Activated T-helper 2 cell treated with anti-CD3 and anti-CD28 coated beads, Interferon-gamma antibody, Interleukin-2, Interleukin-4, amounts not matched to agents 10 μg/mL and 5 μg/mL and 100 μg/mL, durations not matched to agents 14 hours and 24 hours and 36 hours (primary cell): ENCODE measurements at regions not wholly inside any gene's neighbourhood (a gene's known extent, or its start where the extent isn't known, plus 50 kb on each side); places are given as distances from the start of the nearest gene placed in this dataset.
"Not testable (repeated sequence)": the region's sequence is repeated elsewhere in the genome, so short reads cannot be mapped to it uniquely, and the experiment has no call there.

ENCODE experiments used
- DNase-seq: peaks from one replicate; pipeline ENCODE4 v3.0.0; 2021; ENCODE audit warnings: low spot score
- H3K27ac Mint-ChIP-seq: one replicate; pipeline ENCODE4 v1.8.0; 2021; ENCODE audit warnings: mixed read lengths
- H3K27me3 Mint-ChIP-seq: one replicate; pipeline ENCODE4 v1.8.0; 2021; ENCODE audit warnings: low read depth, mixed read lengths
- H3K36me3 Mint-ChIP-seq: one replicate; pipeline ENCODE4 v1.8.0; 2021; ENCODE audit warnings: low read depth, mixed read lengths
- H3K4me1 Mint-ChIP-seq: one replicate; pipeline ENCODE4 v1.8.0; 2021; ENCODE audit warnings: low read depth, mixed read lengths
- H3K4me3 Mint-ChIP-seq: one replicate; pipeline ENCODE4 v1.8.0; 2021; ENCODE audit warnings: low read depth, mild to moderate bottlenecking, moderate library complexity, mixed read lengths
- H3K9me3 Mint-ChIP-seq: one replicate; pipeline ENCODE4 v1.8.0; 2021; ENCODE audit warnings: mixed read lengths
- intact Hi-C: fragments of 100-400 bp; cut with micrococcal nuclease; formaldehyde crosslinking; loops from one replicate; pipeline ENCODE4 v1.15.1; 2023

- H3K27me3 Mint-ChIP-seq, result peaks cover 17% of the 10 kb centered on the region
- H3K9me3 Mint-ChIP-seq, result no peaks in the 10 kb centered on the region
- intact Hi-C loops, result no loop called here
- DNase-seq, result no peak
- no peak overlapping the region for H3K4me3 Mint-ChIP-seq
- H3K4me1 Mint-ChIP-seq, result no peaks in the 10 kb centered on the region
- H3K36me3 Mint-ChIP-seq, result no peaks in the 10 kb centered on the region
- no peak overlapping the region for H3K27ac Mint-ChIP-seq
Measured at GRCh38 chr1:60880202-60880601, 202.2 kb upstream of the NFIA start.

- no peak overlapping the region for H3K4me3 Mint-ChIP-seq
- H3K27ac Mint-ChIP-seq, result no peak overlapping the region
- H3K4me1 Mint-ChIP-seq, result no peaks in the 10 kb centered on the region
- DNase-seq, result no peak
- intact Hi-C loops, result no loop called here
- H3K9me3 Mint-ChIP-seq, result no peaks in the 10 kb centered on the region
- no peaks in the 10 kb centered on the region for H3K36me3 Mint-ChIP-seq
- H3K27me3 Mint-ChIP-seq, result peaks cover 12% of the 10 kb centered on the region
Measured at GRCh38 chr1:60878323-60878722, 204.0 kb upstream of the NFIA start.

GRCh38 chr1:60877376-60877775 is 205.0 kb upstream of the NFIA start:
- no peaks in the 10 kb centered on the region for H3K9me3 Mint-ChIP-seq
- no peaks in the 10 kb centered on the region for H3K36me3 Mint-ChIP-seq
- no peaks in the 10 kb centered on the region for H3K4me1 Mint-ChIP-seq
- H3K27ac Mint-ChIP-seq, result no peak overlapping the region
- DNase-seq, result no peak
- H3K4me3 Mint-ChIP-seq, result no peak overlapping the region
- intact Hi-C loops, result no loop called here
- H3K27me3 Mint-ChIP-seq, result peaks cover 12% of the 10 kb centered on the region

- Mint-ChIP-seq H3K9me3 (no peaks in the 10 kb centered on the region), H3K27me3 (peaks cover 12% of the 10 kb centered on the region), H3K4me3 (no peak overlapping the region), H3K27ac (no peak overlapping the region), H3K36me3 (no peaks in the 10 kb centered on the region), H3K4me1 (no peaks in the 10 kb centered on the region)
- intact Hi-C loops, result no loop called here
- no peak for DNase-seq
Measured at GRCh38 chr1:60876952-60877351, 205.4 kb upstream of the NFIA start.

- Mint-ChIP-seq H3K4me1 (no peaks in the 10 kb centered on the region), H3K27me3 (peaks cover 12% of the 10 kb centered on the region), H3K27ac (no peak overlapping the region), H3K9me3 (no peaks in the 10 kb centered on the region), H3K36me3 (no peaks in the 10 kb centered on the region), H3K4me3 (no peak overlapping the region)
- intact Hi-C loops, result no loop called here
- no peak for DNase-seq
Measured at GRCh38 chr1:60875138-60875537, 207.2 kb upstream of the NFIA start.

GRCh38 chr1:60874718-60875117 is 207.6 kb upstream of the NFIA start:
- no peak for DNase-seq
- intact Hi-C loops, result no loop called here
- no peak overlapping the region for H3K4me3 Mint-ChIP-seq
- no peaks in the 10 kb centered on the region for H3K36me3 Mint-ChIP-seq
- no peaks in the 10 kb centered on the region for H3K9me3 Mint-ChIP-seq
- H3K27ac Mint-ChIP-seq, result no peak overlapping the region
- H3K27me3 Mint-ChIP-seq, result peaks cover 12% of the 10 kb centered on the region
- H3K4me1 Mint-ChIP-seq, result no peaks in the 10 kb centered on the region

- DNase-seq, H3K27ac Mint-ChIP-seq, H3K4me3 Mint-ChIP-seq, H3K36me3 Mint-ChIP-seq, H3K9me3 Mint-ChIP-seq, H3K4me1 Mint-ChIP-seq, intact Hi-C loops: not testable (repeated sequence)
- peaks cover 15% of the 10 kb centered on the region for H3K27me3 Mint-ChIP-seq
Measured at GRCh38 chr1:60873396-60873795, 209.0 kb upstream of the NFIA start.

GRCh38 chr1:60872426-60873054 is 209.8 kb upstream of the NFIA start:
- no peaks in the 10 kb centered on the region for H3K4me1 Mint-ChIP-seq
- no peak overlapping the region for H3K27ac Mint-ChIP-seq
- H3K27me3 Mint-ChIP-seq, result peaks cover 15% of the 10 kb centered on the region
- no peaks in the 10 kb centered on the region for H3K9me3 Mint-ChIP-seq
- no peak for DNase-seq
- H3K36me3 Mint-ChIP-seq, result no peaks in the 10 kb centered on the region
- H3K4me3 Mint-ChIP-seq, result no peak overlapping the region
- intact Hi-C loops, result no loop called here

GRCh38 chr1:60870269-60870865 is 212.0 kb upstream of the NFIA start:
- intact Hi-C loops, result no loop called here
- Mint-ChIP-seq H3K27ac (no peak overlapping the region), H3K9me3 (no peaks in the 10 kb centered on the region), H3K4me3 (no peak overlapping the region), H3K27me3 (peaks cover 11% of the 10 kb centered on the region), H3K4me1 (no peaks in the 10 kb centered on the region), H3K36me3 (no peaks in the 10 kb centered on the region)
- no peak for DNase-seq

- no peak overlapping the region for H3K4me3 Mint-ChIP-seq
- H3K36me3 Mint-ChIP-seq, result no peaks in the 10 kb centered on the region
- no peaks in the 10 kb centered on the region for H3K9me3 Mint-ChIP-seq
- H3K4me1 Mint-ChIP-seq, result no peaks in the 10 kb centered on the region
- H3K27ac Mint-ChIP-seq, result no peak overlapping the region
- intact Hi-C loops, result no loop called here
- peaks cover 12% of the 10 kb centered on the region for H3K27me3 Mint-ChIP-seq
- no peak for DNase-seq
Measured at GRCh38 chr1:60868901-60869663, 213.3 kb upstream of the NFIA start.

GRCh38 chr1:60867782-60868181 is 214.6 kb upstream of the NFIA start:
- H3K36me3 Mint-ChIP-seq, result no peaks in the 10 kb centered on the region
- no peak for DNase-seq
- H3K27ac Mint-ChIP-seq, result no peak overlapping the region
- H3K4me3 Mint-ChIP-seq, result no peak overlapping the region
- no peaks in the 10 kb centered on the region for H3K9me3 Mint-ChIP-seq
- intact Hi-C loops, result no loop called here
- no peaks in the 10 kb centered on the region for H3K4me1 Mint-ChIP-seq
- H3K27me3 Mint-ChIP-seq, result peaks cover 14% of the 10 kb centered on the region

GRCh38 chr1:60866917-60867531 is 215.3 kb upstream of the NFIA start:
- H3K4me3 Mint-ChIP-seq, result no peak overlapping the region
- DNase-seq, result no peak
- H3K27me3 Mint-ChIP-seq, result peaks cover 14% of the 10 kb centered on the region
- no peaks in the 10 kb centered on the region for H3K36me3 Mint-ChIP-seq
- intact Hi-C loops, result no loop called here
- no peak overlapping the region for H3K27ac Mint-ChIP-seq
- no peaks in the 10 kb centered on the region for H3K4me1 Mint-ChIP-seq
- H3K9me3 Mint-ChIP-seq, result no peaks in the 10 kb centered on the region
